GM21737 (cell line): ENCODE measurements at regions not wholly inside any gene's neighbourhood (a gene's known extent, or its start where the extent isn't known, plus 50 kb on each side); places are given as distances from the start of the nearest gene placed in this dataset.

Experiments
- ATAC-seq: cut with Tn5 transposase; IDR thresholded peaks from one replicate; pipeline ENCODE4 v1.9.1; 2021; ENCODE audit warnings: mild to moderate bottlenecking, moderate library complexity; ENCODE audit not compliant: unreplicated experiment

GRCh38 chr2:117698819-117699218 is 115.7 kb upstream of the DDX18 start:
- no peak for ATAC-seq

- ATAC-seq: no peak
Measured at GRCh38 chr2:117700471-117700870, 114.0 kb upstream of the DDX18 start.

- no peak for ATAC-seq
Measured at GRCh38 chr2:117701365-117701764, 113.1 kb upstream of the DDX18 start.

- no peak for ATAC-seq
Measured at GRCh38 chr2:117702098-117702497, 112.4 kb upstream of the DDX18 start.

GRCh38 chr2:117703858-117704257 is 110.6 kb upstream of the DDX18 start:
- ATAC-seq: no peak

GRCh38 chr2:117704818-117705217 is 109.7 kb upstream of the DDX18 start:
- no peak for ATAC-seq

- ATAC-seq: no peak
Measured at GRCh38 chr2:117707874-117708273, 106.6 kb upstream of the DDX18 start.

GRCh38 chr2:117712684-117713083 is 101.8 kb upstream of the DDX18 start:
- ATAC-seq: no peak

- ATAC-seq: no peak
Measured at GRCh38 chr2:117714110-117714509, 100.4 kb upstream of the DDX18 start.

- ATAC-seq: no peak
Measured at GRCh38 chr2:117714745-117715417, 99.6 kb upstream of the DDX18 start.

GRCh38 chr2:117716505-117716904 is 98.0 kb upstream of the DDX18 start:
- ATAC-seq: no peak

- no peak for ATAC-seq
Measured at GRCh38 chr2:117717072-117717471, 97.4 kb upstream of the DDX18 start.

- ATAC-seq: no peak
Measured at GRCh38 chr2:117718048-117718447, 96.4 kb upstream of the DDX18 start.

- no peak for ATAC-seq
Measured at GRCh38 chr2:117720765-117721164, 93.7 kb upstream of the DDX18 start.

GRCh38 chr2:117723483-117723882 is 91.0 kb upstream of the DDX18 start:
- ATAC-seq: no peak

GRCh38 chr2:117723888-117724434 is 90.5 kb upstream of the DDX18 start:
- ATAC-seq: no peak

GRCh38 chr2:117726747-117727146 is 87.7 kb upstream of the DDX18 start:
- no peak for ATAC-seq

GRCh38 chr2:117737846-117738245 is 76.6 kb upstream of the DDX18 start:
- no peak for ATAC-seq

- ATAC-seq: no peak
Measured at GRCh38 chr2:117738991-117739839, 75.3 kb upstream of the DDX18 start.

GRCh38 chr2:117745537-117745936 is 69.0 kb upstream of the DDX18 start:
- ATAC-seq: no peak

- ATAC-seq: no peak
Measured at GRCh38 chr2:117755768-117756167, 58.7 kb upstream of the DDX18 start.

- ATAC-seq: no peak
Measured at GRCh38 chr2:117760916-117761315, 53.6 kb upstream of the DDX18 start.
